ENCODE measurements at regions not wholly inside any gene's neighbourhood (a gene's known extent, or its start where the extent isn't known, plus 50 kb on each side); places are given as distances from the start of the nearest gene placed in this dataset.

GRCh38 chr15:94965593-94965992, 734.2 kb downstream of the MCTP2 start:
- Mint-ChIP-seq H3K27me3 (no peaks in the 10 kb centered on the region), H3K4me3 (no peak overlapping the region), H3K36me3 (no peaks in the 10 kb centered on the region), H3K4me1 (no peaks in the 10 kb centered on the region), H3K9me3 (peaks cover 3% of the 10 kb centered on the region), H3K27ac (no peak overlapping the region)
- no peak for ATAC-seq (ENCODE audit: low read depth)
- DNase-seq, result no peak
- POLR2A ChIA-PET, result no interaction called here

GRCh38 chr15:94968133-94968532, 736.8 kb downstream of the MCTP2 start:
- no peaks in the 10 kb centered on the region for H3K4me1 Mint-ChIP-seq
- no peak overlapping the region for H3K4me3 Mint-ChIP-seq
- H3K9me3 Mint-ChIP-seq, result peaks cover 3% of the 10 kb centered on the region
- H3K27ac Mint-ChIP-seq, result no peak overlapping the region
- DNase-seq (no peak), ATAC-seq (ENCODE audit: low read depth) (no peak)
- POLR2A ChIA-PET, result no interaction called here
- no peaks in the 10 kb centered on the region for H3K27me3 Mint-ChIP-seq
- H3K36me3 Mint-ChIP-seq, result no peaks in the 10 kb centered on the region

GRCh38 chr15:94970096-94970495, 738.7 kb downstream of the MCTP2 start:
- H3K9me3 Mint-ChIP-seq, result no peaks in the 10 kb centered on the region
- POLR2A ChIA-PET, result no interaction called here
- H3K4me1 Mint-ChIP-seq, result no peaks in the 10 kb centered on the region
- no peak overlapping the region for H3K27ac Mint-ChIP-seq
- no peaks in the 10 kb centered on the region for H3K36me3 Mint-ChIP-seq
- H3K4me3 Mint-ChIP-seq, result no peak overlapping the region
- no peaks in the 10 kb centered on the region for H3K27me3 Mint-ChIP-seq
- DNase-seq, result no peak
- no peak for ATAC-seq (ENCODE audit: low read depth)

GRCh38 chr15:94970802-94971201, 739.4 kb downstream of the MCTP2 start:
- POLR2A ChIA-PET, result no interaction called here
- Mint-ChIP-seq H3K27ac (no peak overlapping the region), H3K4me1 (no peaks in the 10 kb centered on the region), H3K4me3 (no peak overlapping the region), H3K9me3 (no peaks in the 10 kb centered on the region), H3K27me3 (no peaks in the 10 kb centered on the region), H3K36me3 (no peaks in the 10 kb centered on the region)
- ATAC-seq (ENCODE audit: low read depth) (no peak), DNase-seq (no peak)

GRCh38 chr15:94972314-94972713, 741.0 kb downstream of the MCTP2 start:
- POLR2A ChIA-PET, result no interaction called here
- Mint-ChIP-seq H3K9me3 (no peaks in the 10 kb centered on the region), H3K36me3 (no peaks in the 10 kb centered on the region), H3K4me1 (no peaks in the 10 kb centered on the region), H3K4me3 (no peak overlapping the region), H3K27ac (no peak overlapping the region), H3K27me3 (no peaks in the 10 kb centered on the region)
- no peak for DNase-seq
- ATAC-seq (ENCODE audit: low read depth), result no peak

- H3K4me1 Mint-ChIP-seq, result no peaks in the 10 kb centered on the region
- H3K27ac Mint-ChIP-seq, result no peak overlapping the region
- no peaks in the 10 kb centered on the region for H3K36me3 Mint-ChIP-seq
- no peak for DNase-seq
- ATAC-seq (ENCODE audit: low read depth), result no peak
- H3K27me3 Mint-ChIP-seq, result no peaks in the 10 kb centered on the region
- peaks cover 3% of the 10 kb centered on the region for H3K9me3 Mint-ChIP-seq
- no peak overlapping the region for H3K4me3 Mint-ChIP-seq
- POLR2A ChIA-PET, result no interaction called here
Measured at GRCh38 chr15:94987085-94987484, 755.7 kb downstream of the MCTP2 start.

GRCh38 chr15:94991718-94992117, 760.4 kb downstream of the MCTP2 start:
- peaks cover 1% of the 10 kb centered on the region for H3K9me3 Mint-ChIP-seq
- no peaks in the 10 kb centered on the region for H3K27me3 Mint-ChIP-seq
- POLR2A ChIA-PET, result no interaction called here
- no peaks in the 10 kb centered on the region for H3K4me1 Mint-ChIP-seq
- no peak overlapping the region for H3K4me3 Mint-ChIP-seq
- ATAC-seq (ENCODE audit: low read depth), result no peak
- no peak for DNase-seq
- H3K27ac Mint-ChIP-seq, result no peak overlapping the region
- no peaks in the 10 kb centered on the region for H3K36me3 Mint-ChIP-seq

- POLR2A ChIA-PET, result no interaction called here
- H3K36me3 Mint-ChIP-seq, result no peaks in the 10 kb centered on the region
- ATAC-seq (ENCODE audit: low read depth), result no peak
- no peak for DNase-seq
- H3K4me1 Mint-ChIP-seq, result no peaks in the 10 kb centered on the region
- H3K4me3 Mint-ChIP-seq, result no peak overlapping the region
- H3K27me3 Mint-ChIP-seq, result no peaks in the 10 kb centered on the region
- H3K9me3 Mint-ChIP-seq, result peaks cover 2% of the 10 kb centered on the region
- no peak overlapping the region for H3K27ac Mint-ChIP-seq
Measured at GRCh38 chr15:95009635-95010034, 778.3 kb downstream of the MCTP2 start.

- Mint-ChIP-seq H3K4me3 (no peak overlapping the region), H3K9me3 (no peaks in the 10 kb centered on the region), H3K36me3 (no peaks in the 10 kb centered on the region), H3K27me3 (no peaks in the 10 kb centered on the region), H3K4me1 (no peaks in the 10 kb centered on the region), H3K27ac (no peak overlapping the region)
- ATAC-seq (ENCODE audit: low read depth) (no peak), DNase-seq (no peak)
- POLR2A ChIA-PET, result no interaction called here
Measured at GRCh38 chr15:95013381-95013780, 782.0 kb downstream of the MCTP2 start.

- no peaks in the 10 kb centered on the region for H3K36me3 Mint-ChIP-seq
- no peaks in the 10 kb centered on the region for H3K27me3 Mint-ChIP-seq
- DNase-seq (no peak), ATAC-seq (ENCODE audit: low read depth) (no peak)
- no peaks in the 10 kb centered on the region for H3K9me3 Mint-ChIP-seq
- H3K4me3 Mint-ChIP-seq, result no peak overlapping the region
- H3K4me1 Mint-ChIP-seq, result no peaks in the 10 kb centered on the region
- no peak overlapping the region for H3K27ac Mint-ChIP-seq
- POLR2A ChIA-PET, result no interaction called here
Measured at GRCh38 chr15:95016511-95017229, 785.3 kb downstream of the MCTP2 start.

GRCh38 chr15:95017666-95018328, 786.4 kb downstream of the MCTP2 start:
- ATAC-seq (ENCODE audit: low read depth), result no peak
- H3K36me3 Mint-ChIP-seq, result no peaks in the 10 kb centered on the region
- no peak for DNase-seq
- H3K9me3 Mint-ChIP-seq, result no peaks in the 10 kb centered on the region
- no peak overlapping the region for H3K4me3 Mint-ChIP-seq
- no peak overlapping the region for H3K27ac Mint-ChIP-seq
- POLR2A ChIA-PET, result no interaction called here
- H3K27me3 Mint-ChIP-seq, result no peaks in the 10 kb centered on the region
- H3K4me1 Mint-ChIP-seq, result no peaks in the 10 kb centered on the region

GRCh38 chr15:95018888-95019545, 787.7 kb downstream of the MCTP2 start:
- no peak for DNase-seq
- Mint-ChIP-seq H3K4me1 (no peaks in the 10 kb centered on the region), H3K9me3 (no peaks in the 10 kb centered on the region), H3K4me3 (no peak overlapping the region), H3K27ac (no peak overlapping the region), H3K36me3 (no peaks in the 10 kb centered on the region), H3K27me3 (no peaks in the 10 kb centered on the region)
- no peak for ATAC-seq (ENCODE audit: low read depth)
- POLR2A ChIA-PET, result no interaction called here

GRCh38 chr15:95019907-95020306, 788.5 kb downstream of the MCTP2 start:
- H3K4me1 Mint-ChIP-seq, result no peaks in the 10 kb centered on the region
- no peak overlapping the region for H3K4me3 Mint-ChIP-seq
- no peaks in the 10 kb centered on the region for H3K27me3 Mint-ChIP-seq
- H3K36me3 Mint-ChIP-seq, result no peaks in the 10 kb centered on the region
- no peaks in the 10 kb centered on the region for H3K9me3 Mint-ChIP-seq
- no peak overlapping the region for H3K27ac Mint-ChIP-seq
- DNase-seq (no peak), ATAC-seq (ENCODE audit: low read depth) (no peak)
- POLR2A ChIA-PET, result no interaction called here

- H3K36me3 Mint-ChIP-seq, result no peaks in the 10 kb centered on the region
- H3K4me3 Mint-ChIP-seq, result no peak overlapping the region
- no peak overlapping the region for H3K27ac Mint-ChIP-seq
- DNase-seq, result no peak
- ATAC-seq (ENCODE audit: low read depth), result no peak
- H3K4me1 Mint-ChIP-seq, result no peaks in the 10 kb centered on the region
- H3K27me3 Mint-ChIP-seq, result no peaks in the 10 kb centered on the region
- POLR2A ChIA-PET, result no interaction called here
- no peaks in the 10 kb centered on the region for H3K9me3 Mint-ChIP-seq
Measured at GRCh38 chr15:95021816-95022215, 790.5 kb downstream of the MCTP2 start.
